SK-N-SH (cell line): ENCODE measurements at regions not wholly inside any gene's neighbourhood (a gene's known extent, or its start where the extent isn't known, plus 50 kb on each side); places are given as distances from the start of the nearest gene placed in this dataset.

Experiments used
- CTCF ChIA-PET: fragments of 300-600, 350-600 bp; formaldehyde crosslinking; extraction: SDS; loops from one replicate; lab custom pipeline; 2021; lab: Yijun Ruan, JAX
- POLR2A ChIA-PET: fragments of 350-600 bp; sonication (Branson Sonifier 250); formaldehyde crosslinking; extraction: SDS; loops from one replicate; lab custom pipeline; 2020; ENCODE audit warnings: antibody characterized with exemption, inconsistent platforms; lab: Yijun Ruan, JAX
- DNase-seq: peaks from one replicate; pipeline ENCODE4 v3.0.0; 2012
- H2AFZ ChIP-seq: fragments of 200-600 bp; sonication (generic); 2 replicates; pipeline ENCODE4 v1.8.1; 2016; ENCODE audit warnings: antibody characterized with exemption, mild to moderate bottlenecking, low read depth
- H3F3A ChIP-seq: fragments of 200-600 bp; sonication (generic); replicated peaks from 2 replicates; pipeline ENCODE3; 2016; ENCODE audit warnings: antibody characterized with exemption, mild to moderate bottlenecking; ENCODE audit not compliant: insufficient read depth
- H3K27ac ChIP-seq, 2 experiments: fragments of 200-500 bp in 1 of 2; fragments of 200-600 bp in 1 of 2; sonication (Bioruptor generic) in 1 of 2; sonication (generic), shearing (Covaris generic) in 1 of 2; 2 replicates each; pipeline versions ENCODE4 v1.5.1 to v1.6.1; 2014 to 2016; ENCODE audit warnings: low read depth in 2 of 2, inconsistent platforms in 1 of 2, low read length in 1 of 2, mild to moderate bottlenecking in 1 of 2, mixed read lengths in 1 of 2
- H3K27me3 ChIP-seq: fragments of 200-600 bp; sonication (generic), shearing (Covaris generic); 2 replicates; pipeline ENCODE4 v1.6.1; 2016; ENCODE audit warnings: mixed run types; ENCODE audit not compliant: insufficient read depth
- H3K36me3 ChIP-seq, 2 experiments: fragments of 200-500 bp in 1 of 2; fragments of 200-600 bp in 1 of 2; sonication (Bioruptor generic) in 1 of 2; sonication (generic) in 1 of 2; replicated peaks in 1 of 2; 2 replicates each; pipeline versions ENCODE3 to v1.5.1; 2014 to 2016; ENCODE audit warnings: low read length in 1 of 2, mild to moderate bottlenecking in 1 of 2; ENCODE audit not compliant: insufficient read depth in 2 of 2, control insufficient read depth in 1 of 2
- H3K4me1 ChIP-seq, 2 experiments: fragments of 200-500 bp in 1 of 2; fragments of 200-600 bp in 1 of 2; sonication (Bioruptor generic) in 1 of 2; sonication (generic), shearing (Covaris generic) in 1 of 2; 2 replicates each; pipeline versions ENCODE4 v1.5.1 to v1.6.1; 2014 to 2016; ENCODE audit warnings: low read depth in 1 of 2, low read length in 1 of 2, mixed run types in 1 of 2; ENCODE audit not compliant: insufficient read depth in 2 of 2, control insufficient read depth in 1 of 2
- H3K4me2 ChIP-seq: fragments of 200-600 bp; sonication (generic), shearing (Covaris generic); 2 replicates; pipeline ENCODE4 v1.6.1; 2017; ENCODE audit warnings: mixed run types
- H3K4me3 ChIP-seq, 2 experiments: fragments of 200-500 bp in 1 of 2; fragments of 200-600 bp in 1 of 2; sonication (Bioruptor generic) in 1 of 2; sonication (generic), shearing (Covaris generic) in 1 of 2; 2 replicates each; pipeline versions ENCODE4 v1.5.1 to v1.8.1; 2014 to 2016; ENCODE audit warnings: low read depth in 2 of 2, inconsistent platforms in 1 of 2, low read length in 1 of 2, mild to moderate bottlenecking in 1 of 2, mixed read lengths in 1 of 2, moderate library complexity in 1 of 2
- H3K79me2 ChIP-seq: fragments of 200-600 bp; sonication (generic); 2 replicates; pipeline ENCODE4 v1.8.1; 2017; ENCODE audit warnings: mild to moderate bottlenecking; ENCODE audit not compliant: insufficient read depth
- H3K9ac ChIP-seq: fragments of 200-600 bp; sonication (generic); 2 replicates; pipeline ENCODE4 v1.6.1; 2017; ENCODE audit warnings: mixed run types
- H3K9me2 ChIP-seq: fragments of 200-600 bp; sonication (generic); 2 replicates; pipeline ENCODE4 v1.6.1; 2017; ENCODE audit warnings: mixed run types
- H3K9me3 ChIP-seq: fragments of 200-600 bp; sonication (generic); 2 replicates; pipeline ENCODE4 v1.6.1; 2017; ENCODE audit warnings: mixed run types, mild to moderate bottlenecking, moderate library complexity
- H4K20me1 ChIP-seq: fragments of 200-600 bp; sonication (generic); 2 replicates; pipeline ENCODE4 v1.6.1; 2017; ENCODE audit warnings: mild to moderate bottlenecking, mixed run types; ENCODE audit not compliant: insufficient read depth
- ELF1 ChIP-seq: IDR thresholded peaks from 2 replicates; pipeline ENCODE4 v1.4.0; 2012
- FOXJ3 ChIP-seq: sonication (generic); formaldehyde crosslinking; IDR thresholded peaks from 2 replicates; pipeline ENCODE4 v1.5.1; 2020; ENCODE audit warnings: mild to moderate bottlenecking, missing genetic modification reagents
- FOXM1 ChIP-seq: IDR thresholded peaks from 2 replicates; pipeline ENCODE4 v1.4.0; 2012; ENCODE audit warnings: low read depth, mild to moderate bottlenecking
- MEF2A ChIP-seq: IDR thresholded peaks from 2 replicates; pipeline ENCODE4 v1.4.0; 2012; ENCODE audit warnings: low read depth, borderline replicate concordance
- MXI1 ChIP-seq: IDR thresholded peaks from 2 replicates; pipeline ENCODE4 v1.6.1; 2012; ENCODE audit warnings: mild to moderate bottlenecking, low read depth, low read length, improper control_type of control experiment
- NFIC ChIP-seq: IDR thresholded peaks from 2 replicates; pipeline ENCODE4 v1.4.0; 2012; ENCODE audit warnings: borderline replicate concordance
- RAD21 ChIP-seq: IDR thresholded peaks from 2 replicates; pipeline ENCODE4 v1.6.1; 2012; ENCODE audit warnings: mild to moderate bottlenecking, low read length
- RXRA ChIP-seq: IDR thresholded peaks from 2 replicates; pipeline ENCODE4 v1.4.0; 2012; ENCODE audit warnings: low read depth, mild to moderate bottlenecking, borderline replicate concordance
- SIN3A ChIP-seq: IDR thresholded peaks from 2 replicates; pipeline ENCODE4 v1.6.1; 2012; ENCODE audit warnings: low read depth, mild to moderate bottlenecking, low read length, moderate library complexity, borderline replicate concordance
- SMC3 ChIP-seq: IDR thresholded peaks from 2 replicates; pipeline ENCODE4 v1.6.1; 2012; ENCODE audit warnings: low read depth, low read length, improper control_type of control experiment
- TAF1 ChIP-seq: IDR thresholded peaks from 2 replicates; pipeline ENCODE4 v1.6.1; 2012; ENCODE audit warnings: low read depth, mild to moderate bottlenecking, low read length, moderate library complexity, borderline replicate concordance
- WGBS: methylation state at CpG from one replicate; pipeline ENCODE4 v1.1.6; 2017; ENCODE audit warnings: low lambda C conversion rate; 5-methylcytosine and 5-hydroxymethylcytosine counted together
- TF ChIP-seq, protein P1 (sequence below): IDR thresholded peaks from 2 replicates; pipeline ENCODE4 v1.4.0; 2012; ENCODE audit warnings: low read depth, borderline replicate concordance
- TF ChIP-seq, protein P2 (sequence below): IDR thresholded peaks from 2 replicates; pipeline ENCODE4; 2012
- TF ChIP-seq, protein P3 (sequence below): fragments of 200-600 bp; sonication (generic); IDR thresholded peaks from 2 replicates; pipeline ENCODE4 v1.6.1; 2017; ENCODE audit warnings: antibody characterized with exemption, mild to moderate bottlenecking, moderate library complexity
- TF ChIP-seq, protein P4 (sequence below): fragments of 150-350 bp; IDR thresholded peaks from 2 replicates; pipeline ENCODE4 v1.6.1; 2016; ENCODE audit warnings: mild to moderate bottlenecking, low read depth, low read length

DNA sequence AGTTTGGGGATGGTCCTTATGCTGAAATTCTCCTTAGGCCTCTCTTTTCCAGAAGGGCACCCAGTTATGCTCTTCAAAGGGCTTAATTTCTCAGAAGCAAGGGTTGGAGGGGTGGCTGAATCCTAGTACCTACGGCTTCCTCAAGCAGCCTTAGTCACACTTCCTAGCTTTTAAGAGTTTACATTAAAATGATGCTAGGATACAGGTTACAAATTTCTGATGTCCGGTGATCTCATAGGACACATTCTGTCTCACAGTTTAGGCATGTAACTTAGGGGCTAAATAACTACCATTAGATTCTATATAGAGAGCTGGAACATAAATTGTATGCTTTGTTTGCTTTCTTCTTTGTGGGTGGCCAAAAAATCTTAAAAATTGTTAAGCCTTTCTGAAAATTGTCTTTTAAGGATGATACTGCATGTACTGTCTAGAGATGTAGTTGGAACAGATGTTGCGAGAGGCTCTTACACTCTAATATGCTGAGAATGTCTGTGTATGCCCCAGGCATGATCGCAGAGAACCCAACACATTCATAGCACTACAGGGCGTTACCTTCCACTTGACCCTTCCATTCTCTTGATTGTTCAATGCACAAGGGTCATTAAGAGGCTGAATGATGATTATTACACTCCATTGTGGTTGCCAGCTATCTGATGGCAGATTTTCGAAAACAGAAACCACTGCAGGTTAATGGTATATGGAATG lies 139.1 kb downstream of the TMEM38B start:
- H2AFZ ChIP-seq, result no peak overlapping the region
- no peaks in the 10 kb centered on the region for H3K27me3 ChIP-seq
- no peaks in the 10 kb centered on the region for H3F3A ChIP-seq
- no peaks in the 10 kb centered on the region for H3K36me3 ChIP-seq
- CTCF ChIA-PET, result interaction anchor here (4.6 kb wide), 1 partner anchor 8 kb away, joined by 19 read pairs; no protein-coding TSS in a partner anchor
- WGBS, result 39% methylated on average over 6 of the region's 6 CpGs
- H3K79me2 ChIP-seq, result no peaks in the 10 kb centered on the region
- no peaks in the 10 kb centered on the region for H4K20me1 ChIP-seq
- TF ChIP-seq FOXM1 (no peak), NFIC (no peak), RAD21 (no peak), RXRA (no peak), ELF1 (no peak), TAF1 (no peak)
- TF ChIP-seq, protein P1, sequence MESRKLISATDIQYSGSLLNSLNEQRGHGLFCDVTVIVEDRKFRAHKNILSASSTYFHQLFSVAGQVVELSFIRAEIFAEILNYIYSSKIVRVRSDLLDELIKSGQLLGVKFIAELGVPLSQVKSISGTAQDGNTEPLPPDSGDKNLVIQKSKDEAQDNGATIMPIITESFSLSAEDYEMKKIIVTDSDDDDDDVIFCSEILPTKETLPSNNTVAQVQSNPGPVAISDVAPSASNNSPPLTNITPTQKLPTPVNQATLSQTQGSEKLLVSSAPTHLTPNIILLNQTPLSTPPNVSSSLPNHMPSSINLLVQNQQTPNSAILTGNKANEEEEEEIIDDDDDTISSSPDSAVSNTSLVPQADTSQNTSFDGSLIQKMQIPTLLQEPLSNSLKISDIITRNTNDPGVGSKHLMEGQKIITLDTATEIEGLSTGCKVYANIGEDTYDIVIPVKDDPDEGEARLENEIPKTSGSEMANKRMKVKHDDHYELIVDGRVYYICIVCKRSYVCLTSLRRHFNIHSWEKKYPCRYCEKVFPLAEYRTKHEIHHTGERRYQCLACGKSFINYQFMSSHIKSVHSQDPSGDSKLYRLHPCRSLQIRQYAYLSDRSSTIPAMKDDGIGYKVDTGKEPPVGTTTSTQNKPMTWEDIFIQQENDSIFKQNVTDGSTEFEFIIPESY, result no peak
- TF ChIP-seq, protein P2, sequence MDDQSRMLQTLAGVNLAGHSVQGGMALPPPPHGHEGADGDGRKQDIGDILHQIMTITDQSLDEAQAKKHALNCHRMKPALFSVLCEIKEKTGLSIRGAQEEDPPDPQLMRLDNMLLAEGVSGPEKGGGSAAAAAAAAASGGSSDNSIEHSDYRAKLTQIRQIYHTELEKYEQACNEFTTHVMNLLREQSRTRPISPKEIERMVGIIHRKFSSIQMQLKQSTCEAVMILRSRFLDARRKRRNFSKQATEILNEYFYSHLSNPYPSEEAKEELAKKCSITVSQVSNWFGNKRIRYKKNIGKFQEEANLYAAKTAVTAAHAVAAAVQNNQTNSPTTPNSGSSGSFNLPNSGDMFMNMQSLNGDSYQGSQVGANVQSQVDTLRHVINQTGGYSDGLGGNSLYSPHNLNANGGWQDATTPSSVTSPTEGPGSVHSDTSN, result no peak
- TF ChIP-seq, protein P3, sequence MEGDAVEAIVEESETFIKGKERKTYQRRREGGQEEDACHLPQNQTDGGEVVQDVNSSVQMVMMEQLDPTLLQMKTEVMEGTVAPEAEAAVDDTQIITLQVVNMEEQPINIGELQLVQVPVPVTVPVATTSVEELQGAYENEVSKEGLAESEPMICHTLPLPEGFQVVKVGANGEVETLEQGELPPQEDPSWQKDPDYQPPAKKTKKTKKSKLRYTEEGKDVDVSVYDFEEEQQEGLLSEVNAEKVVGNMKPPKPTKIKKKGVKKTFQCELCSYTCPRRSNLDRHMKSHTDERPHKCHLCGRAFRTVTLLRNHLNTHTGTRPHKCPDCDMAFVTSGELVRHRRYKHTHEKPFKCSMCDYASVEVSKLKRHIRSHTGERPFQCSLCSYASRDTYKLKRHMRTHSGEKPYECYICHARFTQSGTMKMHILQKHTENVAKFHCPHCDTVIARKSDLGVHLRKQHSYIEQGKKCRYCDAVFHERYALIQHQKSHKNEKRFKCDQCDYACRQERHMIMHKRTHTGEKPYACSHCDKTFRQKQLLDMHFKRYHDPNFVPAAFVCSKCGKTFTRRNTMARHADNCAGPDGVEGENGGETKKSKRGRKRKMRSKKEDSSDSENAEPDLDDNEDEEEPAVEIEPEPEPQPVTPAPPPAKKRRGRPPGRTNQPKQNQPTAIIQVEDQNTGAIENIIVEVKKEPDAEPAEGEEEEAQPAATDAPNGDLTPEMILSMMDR, result no peak
- no peaks in the 10 kb centered on the region for H3K9me2 ChIP-seq
- no peaks in the 10 kb centered on the region for H3K9me3 ChIP-seq
- POLR2A ChIA-PET, result no interaction called here
- no peak for DNase-seq
- no peak overlapping the region for H3K27ac ChIP-seq
- no peak overlapping the region for H3K4me2 ChIP-seq
- H3K4me3 ChIP-seq, result no peak overlapping the region
- H3K4me1 ChIP-seq, result peaks cover 0 to 4% of the 10 kb centered on the region in 2 experiments; a peak in 1 of 4 replicates
- no peak overlapping the region for H3K9ac ChIP-seq

DNA sequence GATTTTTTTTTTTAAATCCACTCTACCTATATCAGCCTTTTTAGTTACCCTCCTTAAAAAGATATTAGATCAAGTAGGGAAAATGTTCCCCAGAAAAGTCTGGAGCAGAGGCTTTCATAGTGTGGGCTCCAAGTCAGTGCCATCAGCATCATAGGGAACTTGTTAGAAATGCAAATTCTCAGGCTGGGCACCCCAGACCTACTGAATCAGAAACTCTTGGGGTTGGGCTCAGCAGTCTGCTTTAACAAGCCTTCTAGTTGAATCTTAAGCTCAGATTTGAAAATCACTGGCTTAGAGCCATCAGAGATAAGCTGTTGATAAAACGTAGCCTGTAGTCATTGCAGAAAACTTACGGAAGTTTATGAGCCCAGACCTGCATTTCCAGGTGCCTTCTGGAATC lies 140.1 kb downstream of the TMEM38B start:
- Histone ChIP-seq H2AFZ (no peak overlapping the region), H3K36me3 (no peaks in the 10 kb centered on the region), H3K9ac (no peak overlapping the region), H3K27me3 (no peaks in the 10 kb centered on the region), H3K27ac (no peak overlapping the region), H3K9me2 (no peaks in the 10 kb centered on the region), H3K9me3 (no peaks in the 10 kb centered on the region), H3K79me2 (no peaks in the 10 kb centered on the region), H3K4me1 (peaks cover 0 to 4% of the 10 kb centered on the region in 2 experiments; a peak in 1 of 4 replicates), H4K20me1 (no peaks in the 10 kb centered on the region), H3K4me2 (no peak overlapping the region), H3K4me3 (no peak overlapping the region), H3F3A (no peaks in the 10 kb centered on the region)
- DNase-seq, result no peak
- CTCF ChIA-PET, result no interaction called here
- 44% methylated on average over 2 of the region's 2 CpGs for WGBS
- POLR2A ChIA-PET, result no interaction called here
- TF ChIP-seq, protein P2, result no peak
- no peak for TF ChIP-seq TAF1
- TF ChIP-seq, protein P1, result no peak
- TF ChIP-seq SMC3, result no peak
- TF ChIP-seq, protein P4, sequence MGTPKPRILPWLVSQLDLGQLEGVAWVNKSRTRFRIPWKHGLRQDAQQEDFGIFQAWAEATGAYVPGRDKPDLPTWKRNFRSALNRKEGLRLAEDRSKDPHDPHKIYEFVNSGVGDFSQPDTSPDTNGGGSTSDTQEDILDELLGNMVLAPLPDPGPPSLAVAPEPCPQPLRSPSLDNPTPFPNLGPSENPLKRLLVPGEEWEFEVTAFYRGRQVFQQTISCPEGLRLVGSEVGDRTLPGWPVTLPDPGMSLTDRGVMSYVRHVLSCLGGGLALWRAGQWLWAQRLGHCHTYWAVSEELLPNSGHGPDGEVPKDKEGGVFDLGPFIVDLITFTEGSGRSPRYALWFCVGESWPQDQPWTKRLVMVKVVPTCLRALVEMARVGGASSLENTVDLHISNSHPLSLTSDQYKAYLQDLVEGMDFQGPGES, result no peak
- no peak for TF ChIP-seq RXRA
- TF ChIP-seq MXI1, result no peak
- TF ChIP-seq MEF2A, result no peak
- no peak for TF ChIP-seq FOXJ3 (CRISPR knock-in tag)
- no peak for TF ChIP-seq SIN3A
